HEK293 (cell line): ENCODE measurements at regions not wholly inside any gene's neighbourhood (a gene's known extent, or its start where the extent isn't known, plus 50 kb on each side); places are given as distances from the start of the nearest gene placed in this dataset.

Source experiments
- CTCF ChIA-PET: fragments of 350-600 bp; formaldehyde crosslinking; extraction: SDS; loops from one replicate; lab custom pipeline; 2021; ENCODE audit warnings: antibody characterized with exemption; lab: Yijun Ruan, JAX
- POLR2A ChIA-PET: fragments of 300-600 bp; formaldehyde crosslinking; extraction: SDS; loops from one replicate; lab custom pipeline; 2020; ENCODE audit warnings: antibody characterized with exemption, inconsistent platforms; lab: Yijun Ruan, JAX
- H3K27ac ChIP-seq: fragments of 200-500 bp; sonication (Bioruptor generic); 2 replicates; pipeline ENCODE4 v1.5.1; 2014; ENCODE audit warnings: low read depth, low read length, control low read depth, inconsistent platforms; ENCODE audit errors: extremely low read depth
- H3K36me3 ChIP-seq, 2 experiments: fragments of 200-500 bp in 1 of 2; sonication (Bioruptor generic) in 1 of 2; 1 replicate in 1 of 2; 2 replicates in 1 of 2; pipeline ENCODE4 v1.5.1; 2014 to 2017; ENCODE audit warnings: inconsistent platforms in 2 of 2, low read length in 2 of 2; ENCODE audit not compliant: control insufficient read depth in 2 of 2, insufficient read depth in 1 of 2
- H3K4me1 ChIP-seq: fragments of 200-500 bp; sonication (Bioruptor generic); 2 replicates; pipeline ENCODE4 v1.5.1; 2014; ENCODE audit warnings: mild to moderate bottlenecking, low read length, inconsistent platforms; ENCODE audit not compliant: control insufficient read depth, insufficient read depth
- H3K4me3 ChIP-seq: 2 replicates; pipeline ENCODE4 v1.5.1; 2011; ENCODE audit warnings: low read depth, mild to moderate bottlenecking, control low read depth, low read length, moderate library complexity
- H3K9me3 ChIP-seq: fragments of 200-500 bp; sonication (Bioruptor generic); 2 replicates; pipeline ENCODE4 v1.5.1; 2014; ENCODE audit warnings: low read depth, low read length, inconsistent platforms; ENCODE audit not compliant: control insufficient read depth, insufficient read depth
- HOXD13 ChIP-seq: sonication (generic); formaldehyde crosslinking; IDR thresholded peaks from 2 replicates; pipeline ENCODE4 v1.8.0; 2022; ENCODE audit warnings: missing genetic modification reagents, borderline replicate concordance
- MZF1 ChIP-seq: fragments of 450-650 bp; formaldehyde crosslinking; IDR thresholded peaks from 2 replicates; pipeline ENCODE4 v1.5.1; 2017; ENCODE audit warnings: missing biosample characterization, missing genetic modification characterization, borderline replicate concordance
- OSR2 ChIP-seq: fragments of 450-650 bp; formaldehyde crosslinking; IDR thresholded peaks from 2 replicates; pipeline ENCODE4 v1.5.1; 2016; ENCODE audit warnings: missing biosample characterization, missing genetic modification characterization
- RBAK ChIP-seq: fragments of 450-650 bp; formaldehyde crosslinking; IDR thresholded peaks from 2 replicates; pipeline ENCODE4 v1.5.1; 2016; ENCODE audit warnings: missing biosample characterization, missing genetic modification characterization
- SP7 ChIP-seq: fragments of 450-650 bp; formaldehyde crosslinking; IDR thresholded peaks from 2 replicates; pipeline ENCODE4 v1.5.1; 2016; ENCODE audit warnings: missing biosample characterization, missing genetic modification characterization
- TRIM28 ChIP-seq: IDR thresholded peaks from 2 replicates; pipeline ENCODE4 v1.6.1; 2011; ENCODE audit warnings: low read length, control low read depth, borderline replicate concordance
- YY2 ChIP-seq: fragments of 450-650 bp; formaldehyde crosslinking; IDR thresholded peaks from 2 replicates; pipeline ENCODE4 v1.5.1; 2016; ENCODE audit warnings: missing biosample characterization, missing genetic modification characterization
- ZBTB8A ChIP-seq: fragments of 450-650 bp; formaldehyde crosslinking; IDR thresholded peaks from 2 replicates; pipeline ENCODE4 v1.5.1; 2016; ENCODE audit warnings: missing biosample characterization, missing genetic modification characterization
- ZFP3 ChIP-seq: fragments of 450-650 bp; formaldehyde crosslinking; IDR thresholded peaks from 2 replicates; pipeline ENCODE4 v1.5.1; 2016; ENCODE audit warnings: low read depth, missing biosample characterization, missing genetic modification characterization
- ZNF121 ChIP-seq: fragments of 450-650 bp; formaldehyde crosslinking; IDR thresholded peaks from 2 replicates; pipeline ENCODE4 v1.5.1; 2016; ENCODE audit warnings: missing biosample characterization, missing genetic modification characterization
- ZNF132 ChIP-seq: fragments of 450-650 bp; formaldehyde crosslinking; IDR thresholded peaks from 2 replicates; pipeline ENCODE4 v1.5.1; 2017; ENCODE audit warnings: missing biosample characterization, missing genetic modification characterization, borderline replicate concordance
- ZNF138 ChIP-seq: fragments of 450-650 bp; formaldehyde crosslinking; IDR thresholded peaks from 2 replicates; pipeline ENCODE4 v1.5.1; 2016; ENCODE audit warnings: missing biosample characterization, missing genetic modification characterization, borderline replicate concordance
- ZNF146 ChIP-seq: fragments of 450-650 bp; formaldehyde crosslinking; IDR thresholded peaks from 2 replicates; pipeline ENCODE4 v1.5.1; 2016; ENCODE audit warnings: missing biosample characterization, missing genetic modification characterization
- ZNF169 ChIP-seq: fragments of 450-650 bp; formaldehyde crosslinking; IDR thresholded peaks from 2 replicates; pipeline ENCODE4 v1.5.1; 2016; ENCODE audit warnings: missing biosample characterization, missing genetic modification characterization
- ZNF175 ChIP-seq: fragments of 450-650 bp; formaldehyde crosslinking; IDR thresholded peaks from 2 replicates; pipeline ENCODE4 v1.5.1; 2016; ENCODE audit warnings: missing biosample characterization, missing genetic modification characterization
- ZNF335 ChIP-seq: fragments of 450-650 bp; formaldehyde crosslinking; conservative IDR thresholded peaks from 2 replicates; pipeline ENCODE4 v1.5.1; 2016; ENCODE audit warnings: missing biosample characterization, missing genetic modification characterization
- ZNF510 ChIP-seq: fragments of 450-650 bp; formaldehyde crosslinking; IDR thresholded peaks from 2 replicates; pipeline ENCODE4 v1.5.1; 2018; ENCODE audit warnings: mild to moderate bottlenecking, missing genetic modification characterization, missing biosample characterization; ENCODE audit not compliant: insufficient replicate concordance
- ZNF514 ChIP-seq: fragments of 450-650 bp; formaldehyde crosslinking; IDR thresholded peaks from 2 replicates; pipeline ENCODE4 v1.5.1; 2016; ENCODE audit warnings: missing biosample characterization, missing genetic modification characterization
- ZNF530 ChIP-seq: fragments of 450-650 bp; formaldehyde crosslinking; IDR thresholded peaks from 2 replicates; pipeline ENCODE4 v1.5.1; 2016; ENCODE audit warnings: low read depth, missing biosample characterization, missing genetic modification characterization
- ZNF561 ChIP-seq: fragments of 450-650 bp; IDR thresholded peaks from 2 replicates; pipeline ENCODE4 v1.5.1; 2018; ENCODE audit warnings: missing biosample characterization, missing genetic modification characterization, borderline replicate concordance
- ZNF654 ChIP-seq: fragments of 450-650 bp; formaldehyde crosslinking; IDR thresholded peaks from 2 replicates; pipeline ENCODE4 v1.5.1; 2016; ENCODE audit warnings: low read depth, missing biosample characterization, missing genetic modification characterization
- ZNF658 ChIP-seq: fragments of 450-650 bp; formaldehyde crosslinking; IDR thresholded peaks from 2 replicates; pipeline ENCODE4; 2016; ENCODE audit warnings: missing biosample characterization, missing genetic modification characterization
- ZNF670 ChIP-seq: fragments of 450-650 bp; formaldehyde crosslinking; IDR thresholded peaks from 2 replicates; pipeline ENCODE4 v1.5.1; 2016; ENCODE audit warnings: missing biosample characterization, missing genetic modification characterization, low read depth
- ZNF792 ChIP-seq: fragments of 450-650 bp; formaldehyde crosslinking; IDR thresholded peaks from 2 replicates; pipeline ENCODE4 v1.5.1; 2016; ENCODE audit warnings: missing biosample characterization, missing genetic modification characterization
- ZNF837 ChIP-seq: fragments of 450-650 bp; formaldehyde crosslinking; IDR thresholded peaks from 2 replicates; pipeline ENCODE4 v1.5.1; 2016; ENCODE audit warnings: missing biosample characterization, missing genetic modification characterization
- ZSCAN5A ChIP-seq: fragments of 450-650 bp; formaldehyde crosslinking; IDR thresholded peaks from 2 replicates; pipeline ENCODE4 v1.5.1; 2016; ENCODE audit warnings: missing biosample characterization, missing genetic modification characterization
- TF ChIP-seq, protein P1 (sequence below): fragments of 450-650 bp; formaldehyde crosslinking; IDR thresholded peaks from 2 replicates; pipeline ENCODE4 v1.5.1; 2016; ENCODE audit warnings: missing biosample characterization, missing genetic modification characterization, low read depth
- TF ChIP-seq, protein P2 (sequence below): fragments of 450-650 bp; formaldehyde crosslinking; IDR thresholded peaks from 2 replicates; pipeline ENCODE4 v1.5.1; 2016; ENCODE audit warnings: missing biosample characterization, missing genetic modification characterization
- TF ChIP-seq, protein P3 (sequence below): fragments of 450-650 bp; formaldehyde crosslinking; IDR thresholded peaks from 2 replicates; pipeline ENCODE4 v1.5.1; 2016; ENCODE audit warnings: missing biosample characterization, missing genetic modification characterization

GRCh38 chr6:88535306-88535705 is 369.2 kb upstream of the CNR1 start:
- Histone ChIP-seq H3K4me1 (no peaks in the 10 kb centered on the region), H3K9me3 (no peaks in the 10 kb centered on the region), H3K27ac (no peak overlapping the region), H3K4me3 (no peak overlapping the region), H3K36me3 (no peaks in the 10 kb centered on the region)
- TF ChIP-seq ZNF510 (tag by site-specific recombination) (no peak), ZSCAN5A (tag by site-specific recombination) (no peak), YY2 (tag by site-specific recombination) (no peak), ZNF837 (no peak), ZFP3 (no peak), ZNF561 (no peak), ZNF175 (tag by site-specific recombination) (no peak), ZNF335 (tag by site-specific recombination) (no peak), ZNF792 (tag by site-specific recombination) (no peak), ZNF654 (tag by site-specific recombination) (no peak), ZNF121 (tag by site-specific recombination) (no peak), ZNF132 (tag by site-specific recombination) (no peak)
- TF ChIP-seq, protein P1, sequence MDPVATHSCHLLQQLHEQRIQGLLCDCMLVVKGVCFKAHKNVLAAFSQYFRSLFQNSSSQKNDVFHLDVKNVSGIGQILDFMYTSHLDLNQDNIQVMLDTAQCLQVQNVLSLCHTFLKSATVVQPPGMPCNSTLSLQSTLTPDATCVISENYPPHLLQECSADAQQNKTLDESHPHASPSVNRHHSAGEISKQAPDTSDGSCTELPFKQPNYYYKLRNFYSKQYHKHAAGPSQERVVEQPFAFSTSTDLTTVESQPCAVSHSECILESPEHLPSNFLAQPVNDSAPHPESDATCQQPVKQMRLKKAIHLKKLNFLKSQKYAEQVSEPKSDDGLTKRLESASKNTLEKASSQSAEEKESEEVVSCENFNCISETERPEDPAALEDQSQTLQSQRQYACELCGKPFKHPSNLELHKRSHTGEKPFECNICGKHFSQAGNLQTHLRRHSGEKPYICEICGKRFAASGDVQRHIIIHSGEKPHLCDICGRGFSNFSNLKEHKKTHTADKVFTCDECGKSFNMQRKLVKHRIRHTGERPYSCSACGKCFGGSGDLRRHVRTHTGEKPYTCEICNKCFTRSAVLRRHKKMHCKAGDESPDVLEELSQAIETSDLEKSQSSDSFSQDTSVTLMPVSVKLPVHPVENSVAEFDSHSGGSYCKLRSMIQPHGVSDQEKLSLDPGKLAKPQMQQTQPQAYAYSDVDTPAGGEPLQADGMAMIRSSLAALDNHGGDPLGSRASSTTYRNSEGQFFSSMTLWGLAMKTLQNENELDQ (tag by site-specific recombination), result no peak
- TF ChIP-seq, protein P2, sequence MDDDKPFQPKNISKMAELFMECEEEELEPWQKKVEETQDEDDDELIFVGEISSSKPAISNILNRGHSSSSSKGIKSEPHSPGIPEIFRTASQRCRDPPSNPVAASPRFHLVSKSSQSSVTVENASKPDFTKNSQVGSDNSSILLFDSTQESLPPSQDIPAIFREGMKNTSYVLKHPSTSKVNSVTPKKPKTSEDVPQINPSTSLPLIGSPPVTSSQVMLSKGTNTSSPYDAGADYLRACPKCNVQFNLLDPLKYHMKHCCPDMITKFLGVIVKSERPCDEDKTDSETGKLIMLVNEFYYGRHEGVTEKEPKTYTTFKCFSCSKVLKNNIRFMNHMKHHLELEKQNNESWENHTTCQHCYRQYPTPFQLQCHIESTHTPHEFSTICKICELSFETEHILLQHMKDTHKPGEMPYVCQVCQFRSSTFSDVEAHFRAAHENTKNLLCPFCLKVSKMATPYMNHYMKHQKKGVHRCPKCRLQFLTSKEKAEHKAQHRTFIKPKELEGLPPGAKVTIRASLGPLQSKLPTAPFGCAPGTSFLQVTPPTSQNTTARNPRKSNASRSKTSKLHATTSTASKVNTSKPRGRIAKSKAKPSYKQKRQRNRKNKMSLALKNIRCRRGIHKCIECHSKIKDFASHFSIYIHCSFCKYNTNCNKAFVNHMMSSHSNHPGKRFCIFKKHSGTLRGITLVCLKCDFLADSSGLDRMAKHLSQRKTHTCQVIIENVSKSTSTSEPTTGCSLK (tag by site-specific recombination), result no peak
- TF ChIP-seq, protein P3, sequence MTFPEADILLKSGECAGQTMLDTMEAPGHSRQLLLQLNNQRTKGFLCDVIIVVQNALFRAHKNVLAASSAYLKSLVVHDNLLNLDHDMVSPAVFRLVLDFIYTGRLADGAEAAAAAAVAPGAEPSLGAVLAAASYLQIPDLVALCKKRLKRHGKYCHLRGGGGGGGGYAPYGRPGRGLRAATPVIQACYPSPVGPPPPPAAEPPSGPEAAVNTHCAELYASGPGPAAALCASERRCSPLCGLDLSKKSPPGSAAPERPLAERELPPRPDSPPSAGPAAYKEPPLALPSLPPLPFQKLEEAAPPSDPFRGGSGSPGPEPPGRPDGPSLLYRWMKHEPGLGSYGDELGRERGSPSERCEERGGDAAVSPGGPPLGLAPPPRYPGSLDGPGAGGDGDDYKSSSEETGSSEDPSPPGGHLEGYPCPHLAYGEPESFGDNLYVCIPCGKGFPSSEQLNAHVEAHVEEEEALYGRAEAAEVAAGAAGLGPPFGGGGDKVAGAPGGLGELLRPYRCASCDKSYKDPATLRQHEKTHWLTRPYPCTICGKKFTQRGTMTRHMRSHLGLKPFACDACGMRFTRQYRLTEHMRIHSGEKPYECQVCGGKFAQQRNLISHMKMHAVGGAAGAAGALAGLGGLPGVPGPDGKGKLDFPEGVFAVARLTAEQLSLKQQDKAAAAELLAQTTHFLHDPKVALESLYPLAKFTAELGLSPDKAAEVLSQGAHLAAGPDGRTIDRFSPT (tag by site-specific recombination), result no peak
- ChIA-PET POLR2A (no interaction called here), CTCF (interaction anchor here (0.8 to 1.2 kb wide), 2 partner anchors 8 to 336 kb away, joined by 3 read pairs; no protein-coding TSS in a partner anchor)

- POLR2A ChIA-PET, result no interaction called here
- H3K9me3 ChIP-seq, result no peaks in the 10 kb centered on the region
- TF ChIP-seq ZNF514 (no peak), ZBTB8A (tag by site-specific recombination) (no peak), TRIM28 (no peak), SP7 (no peak), ZNF670 (tag by site-specific recombination) (no peak), OSR2 (tag by site-specific recombination) (no peak), HOXD13 (no peak), ZNF146 (tag by site-specific recombination) (no peak), ZNF658 (tag by site-specific recombination) (no peak), RBAK (tag by site-specific recombination) (no peak), MZF1 (no peak), ZNF530 (no peak), ZNF169 (tag by site-specific recombination) (no peak), ZNF138 (no peak)
- no peak overlapping the region for H3K4me3 ChIP-seq
- CTCF ChIA-PET, result interaction anchor here (0.7 to 1.3 kb wide), 2 partner anchors 11 to 13 kb away, joined by 3 to 6 read pairs; no protein-coding TSS in a partner anchor
- H3K4me1 ChIP-seq, result no peaks in the 10 kb centered on the region
- H3K27ac ChIP-seq, result no peak overlapping the region
- no peaks in the 10 kb centered on the region for H3K36me3 ChIP-seq
Observed at GRCh38 chr6:88532241-88532860, 366.2 kb upstream of the CNR1 start.
